Trophoblast cell (in vitro differentiated cells and primary cell): ENCODE measurements at regions not wholly inside any gene's neighbourhood (a gene's known extent, or its start where the extent isn't known, plus 50 kb on each side); places are given as distances from the start of the nearest gene placed in this dataset.

Experiments
- DNase-seq, 2 donors: peaks; one replicate each; pipeline ENCODE4 v3.0.0-alpha.2; 2016
- H2AFZ ChIP-seq: 2 replicates; pipeline ENCODE4 v1.6.1; 2013; ENCODE audit warnings: low read length, moderate library complexity, mild to moderate bottlenecking; ENCODE audit not compliant: insufficient read depth, poor library complexity
- H2AK5ac ChIP-seq: 2 replicates; pipeline ENCODE4 v1.6.1; 2013; ENCODE audit warnings: mild to moderate bottlenecking, low read length
- H2BK120ac ChIP-seq: 2 replicates; pipeline ENCODE4 v1.6.1; 2013; ENCODE audit warnings: low read length, mild to moderate bottlenecking, moderate library complexity; ENCODE audit not compliant: insufficient read depth, poor library complexity
- H2BK12ac ChIP-seq: 2 replicates; pipeline ENCODE4 v1.6.1; 2013; ENCODE audit warnings: mild to moderate bottlenecking, low read length, moderate library complexity
- H2BK5ac ChIP-seq: 2 replicates; pipeline ENCODE4 v1.6.1; 2013; ENCODE audit warnings: low read length, low read depth, moderate library complexity, mild to moderate bottlenecking; ENCODE audit not compliant: poor library complexity
- H3K14ac ChIP-seq: 2 replicates; pipeline ENCODE4 v1.6.1; 2013; ENCODE audit warnings: mild to moderate bottlenecking, low read length
- H3K18ac ChIP-seq: 2 replicates; pipeline ENCODE4 v1.6.1; 2013; ENCODE audit warnings: mild to moderate bottlenecking, low read length
- H3K23ac ChIP-seq: 2 replicates; pipeline ENCODE4 v1.6.1; 2013; ENCODE audit warnings: low read length
- H3K27ac ChIP-seq: 2 replicates; pipeline ENCODE4 v1.5.1; 2013; ENCODE audit warnings: low read depth, mild to moderate bottlenecking, inconsistent platforms, low read length, moderate library complexity
- H3K27me3 ChIP-seq: 2 replicates; pipeline ENCODE4 v1.6.1; 2013; ENCODE audit warnings: inconsistent platforms, mild to moderate bottlenecking, low read length, moderate library complexity; ENCODE audit not compliant: insufficient read depth
- H3K36me3 ChIP-seq, 2 experiments: 1 replicate in 1 of 2; 2 replicates in 1 of 2; pipeline ENCODE4 v1.6.1; 2013; ENCODE audit warnings: low read length in 2 of 2, mild to moderate bottlenecking in 2 of 2, moderate library complexity in 1 of 2; ENCODE audit not compliant: insufficient read depth in 2 of 2, control insufficient read depth in 1 of 2
- H3K4ac ChIP-seq: 2 replicates; pipeline ENCODE4 v1.6.1; 2013; ENCODE audit warnings: low read depth, mild to moderate bottlenecking, low read length, moderate library complexity
- H3K4me1 ChIP-seq, 2 experiments: 1 replicate in 1 of 2; 2 replicates in 1 of 2; pipeline ENCODE4 v1.6.1; 2013; ENCODE audit warnings: low read length in 2 of 2, mild to moderate bottlenecking in 2 of 2, moderate library complexity in 1 of 2; ENCODE audit not compliant: insufficient read depth in 2 of 2, control insufficient read depth in 1 of 2
- H3K4me2 ChIP-seq: 2 replicates; pipeline ENCODE4 v1.6.1; 2013; ENCODE audit warnings: inconsistent platforms, mild to moderate bottlenecking, low read length, moderate library complexity
- H3K4me3 ChIP-seq: 2 replicates; pipeline ENCODE4 v1.5.1; 2013; ENCODE audit warnings: mild to moderate bottlenecking, low read depth, low read length, inconsistent platforms
- H3K79me1 ChIP-seq: one replicate; pipeline ENCODE4 v1.6.1; 2013; ENCODE audit warnings: low read length
- H3K79me2 ChIP-seq: 2 replicates; pipeline ENCODE4 v1.6.1; 2013; ENCODE audit warnings: low read length, mild to moderate bottlenecking; ENCODE audit not compliant: control insufficient read depth, insufficient read depth, poor library complexity
- H3K9ac ChIP-seq: 2 replicates; pipeline ENCODE4 v1.6.1; 2013; ENCODE audit warnings: mild to moderate bottlenecking, low read length
- H3K9me3 ChIP-seq: 2 replicates; pipeline ENCODE4 v1.6.1; 2013; ENCODE audit warnings: low read depth, mild to moderate bottlenecking, control low read depth, inconsistent platforms, low read length; ENCODE audit not compliant: insufficient read depth
- H4K12ac ChIP-seq: 2 replicates; pipeline ENCODE4 v1.6.1; 2013; ENCODE audit warnings: low read depth, mild to moderate bottlenecking, low read length, moderate library complexity
- H4K8ac ChIP-seq: 2 replicates; pipeline ENCODE4 v1.6.1; 2013; ENCODE audit warnings: low read depth, mild to moderate bottlenecking, low read length, moderate library complexity
- H4K91ac ChIP-seq: one replicate; pipeline ENCODE4 v1.6.1; 2013; ENCODE audit warnings: low read depth, mild to moderate bottlenecking, low read length, moderate library complexity
- WGBS: extraction: QIAGEN DNeasy Blood & Tissue Kit; methylation state at CpG from one replicate; pipeline ENCODE4 v1.1.7; 2013; ENCODE audit warnings: missing lambda C conversion rate; ENCODE audit not compliant: insufficient read length, insufficient coverage; ENCODE audit errors: extremely low coverage; 5-methylcytosine and 5-hydroxymethylcytosine counted together

DNA sequence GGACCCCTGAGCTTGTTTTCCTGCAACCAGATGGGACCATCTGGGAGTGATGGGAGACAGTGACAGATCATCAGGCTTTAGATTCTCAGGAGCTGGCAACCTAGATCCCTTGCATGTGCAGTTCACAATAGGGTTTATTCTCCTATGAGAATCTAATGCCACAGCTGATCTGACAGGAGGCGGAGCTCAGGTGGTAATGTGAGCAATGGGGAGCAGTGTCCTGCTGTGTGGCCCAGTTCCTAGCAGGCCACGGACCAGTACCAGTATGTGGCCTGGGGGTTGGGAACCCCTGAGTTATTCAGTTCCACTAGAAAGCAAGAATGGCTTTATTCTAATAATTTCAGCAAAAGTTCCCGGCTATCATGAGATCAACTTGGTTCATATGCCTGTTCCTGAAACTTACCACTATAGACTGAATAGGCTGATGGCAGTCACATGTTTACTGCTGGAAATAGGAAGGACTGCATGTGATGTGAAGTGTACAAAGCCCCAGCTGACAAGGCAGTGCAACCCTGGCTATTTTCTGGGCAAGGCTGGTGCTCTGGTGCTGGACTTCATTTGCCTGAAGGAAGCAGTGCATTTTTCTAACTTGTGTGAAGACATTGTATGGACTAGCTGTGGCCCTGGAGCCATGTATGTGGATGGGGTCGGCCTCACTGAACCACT lies 107.2 kb downstream of the SPRY1 start:
- H4K8ac ChIP-seq = no peak overlapping the region
- H2BK120ac ChIP-seq = no peak overlapping the region
- H3K9me3 ChIP-seq = no peaks in the 10 kb centered on the region
- H3K4me3 ChIP-seq = no peak overlapping the region
- H2AK5ac ChIP-seq = no peak overlapping the region
- H3K79me1 ChIP-seq = peaks cover 8% of the 10 kb centered on the region
- H3K4me1 ChIP-seq = peaks cover 2 to 3% of the 10 kb centered on the region in 2 experiments
- H4K12ac ChIP-seq = no peak overlapping the region
- no peak overlapping the region for H3K18ac ChIP-seq
- peaks cover 2% of the 10 kb centered on the region for H3K79me2 ChIP-seq
- no peak overlapping the region for H3K23ac ChIP-seq
- no peak overlapping the region for H3K27ac ChIP-seq
- H3K9ac ChIP-seq = no peak overlapping the region
- no CpG with 5 or more reads among the region's 4 CpGs for WGBS
- H3K4ac ChIP-seq = no peak overlapping the region
- no peak overlapping the region for H3K4me2 ChIP-seq
- no peak overlapping the region for H4K91ac ChIP-seq
- H2BK5ac ChIP-seq = no peak overlapping the region
- DNase-seq = peak in 1 of 2 donors; percentile 24
- no peaks in the 10 kb centered on the region for H3K27me3 ChIP-seq
- no peak overlapping the region for H2AFZ ChIP-seq
- no peaks in the 10 kb centered on the region for H3K36me3 ChIP-seq
- H3K14ac ChIP-seq = no peak overlapping the region
- no peak overlapping the region for H2BK12ac ChIP-seq

DNA sequence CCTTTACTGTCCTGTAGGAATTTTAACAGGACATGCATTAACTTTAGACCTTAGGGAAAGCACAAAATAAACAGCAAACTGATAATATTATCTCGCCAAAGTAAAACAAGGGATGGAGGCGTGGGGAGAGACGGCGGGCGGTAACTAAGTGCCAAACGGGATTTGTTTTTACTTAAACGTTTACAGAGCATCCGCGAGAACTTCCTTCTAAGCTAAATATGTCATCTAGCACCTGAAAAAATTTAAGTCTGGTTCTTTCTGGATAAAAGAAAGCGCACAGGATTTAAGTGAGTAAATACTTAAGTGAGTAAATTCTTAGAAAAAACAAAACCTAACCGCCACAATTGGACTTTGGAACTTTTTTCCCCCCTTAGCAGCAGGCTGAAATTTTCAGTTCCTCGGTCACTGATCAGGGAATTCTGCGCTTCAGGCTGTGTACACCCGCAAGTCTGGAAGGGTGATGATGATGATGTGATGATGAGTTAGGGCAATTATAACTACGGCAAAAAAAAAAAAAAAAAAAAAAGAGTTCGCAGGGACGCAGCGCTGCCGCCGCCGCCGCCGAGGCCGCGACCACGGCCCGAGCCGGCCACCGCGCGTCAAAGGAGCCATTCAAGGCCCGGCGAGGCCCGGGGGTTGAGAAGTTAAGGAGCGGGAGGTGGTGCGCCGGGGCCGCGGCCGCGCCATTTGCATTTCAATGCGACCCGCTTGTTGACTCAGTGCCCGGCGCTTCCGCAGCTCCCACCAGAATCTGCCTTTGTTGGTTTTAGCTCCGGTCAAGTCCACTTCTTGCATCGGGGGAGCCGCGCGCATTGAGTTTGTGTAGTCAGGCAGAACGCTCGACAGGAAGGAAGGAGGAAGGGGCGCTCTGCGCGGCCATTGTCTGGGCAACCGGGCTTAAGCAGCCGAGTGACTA lies 108.8 kb downstream of the SPRY1 start:
- WGBS = no CpG with 5 or more reads among the region's 58 CpGs
- H3K27me3 ChIP-seq = no peaks in the 10 kb centered on the region
- peak overlapping the region; percentile 89 for H4K91ac ChIP-seq
- peaks cover 2% of the 10 kb centered on the region for H3K79me2 ChIP-seq
- H4K8ac ChIP-seq = peak overlapping the region; percentile 94
- no peaks in the 10 kb centered on the region for H3K36me3 ChIP-seq
- H3K4ac ChIP-seq = peak overlapping the region; percentile 64
- peak overlapping the region; percentile 71 for H2AFZ ChIP-seq
- H4K12ac ChIP-seq = peak overlapping the region; percentile 83
- H3K18ac ChIP-seq = peak overlapping the region; percentile 51
- peak overlapping the region; percentile 64 for H3K4me3 ChIP-seq
- H2BK120ac ChIP-seq = peak overlapping the region; percentile 88
- H2BK5ac ChIP-seq = peak overlapping the region; percentile 39
- H3K23ac ChIP-seq = no peak overlapping the region
- peak overlapping the region; percentile 68 for H2BK12ac ChIP-seq
- DNase-seq = peak in 1 of 2 donors; percentile 53
- H3K4me2 ChIP-seq = peak overlapping the region; percentile 72
- H3K9me3 ChIP-seq = no peaks in the 10 kb centered on the region
- no peak overlapping the region for H2AK5ac ChIP-seq
- H3K14ac ChIP-seq = peak overlapping the region; percentile 86
- peaks cover 8% of the 10 kb centered on the region for H3K79me1 ChIP-seq
- no peak overlapping the region for H3K27ac ChIP-seq
- peaks cover 2 to 3% of the 10 kb centered on the region in 2 experiments for H3K4me1 ChIP-seq
- H3K9ac ChIP-seq = no peak overlapping the region

DNA sequence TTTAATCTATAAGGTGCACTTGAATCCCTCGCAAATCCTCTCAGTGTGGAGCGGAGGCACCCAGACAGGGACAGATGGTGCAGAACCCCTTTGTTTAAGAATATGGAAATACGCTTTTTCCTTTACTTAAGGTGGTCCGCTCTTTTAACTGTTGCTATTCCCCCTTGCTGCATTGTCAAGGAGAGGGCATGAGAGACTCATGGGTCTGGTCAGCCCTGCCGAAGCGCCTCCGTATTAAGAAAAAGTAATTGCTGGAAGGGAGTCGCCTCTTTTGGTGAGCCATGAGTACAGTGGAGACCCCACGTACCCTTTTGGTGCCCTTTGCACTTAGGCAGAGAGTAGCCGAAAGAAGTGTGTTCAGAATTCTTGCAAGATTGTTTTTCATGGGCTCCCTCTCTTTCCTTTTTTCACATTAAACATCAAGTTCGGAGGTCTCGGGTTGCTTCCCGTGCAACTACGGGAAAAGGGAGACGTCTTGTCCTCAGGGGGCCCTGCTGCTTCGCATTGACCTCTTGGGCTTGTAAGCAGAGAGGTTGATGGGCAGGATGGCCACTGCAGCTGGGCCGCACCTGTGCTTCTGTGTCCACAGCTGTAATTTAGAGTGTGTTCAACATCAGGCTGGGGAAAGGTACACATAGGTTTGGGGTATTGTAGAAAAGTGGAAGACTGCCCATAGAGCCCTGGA lies 109.6 kb downstream of the SPRY1 start:
- Histone ChIP-seq H4K8ac (peak overlapping the region; percentile 94), H3K4me1 (peaks cover 2 to 3% of the 10 kb centered on the region in 2 experiments), H3K79me1 (peaks cover 8% of the 10 kb centered on the region), H2BK120ac (peak overlapping the region; percentile 88), H2AK5ac (no peak overlapping the region), H3K27me3 (no peaks in the 10 kb centered on the region), H3K9ac (no peak overlapping the region), H3K4me3 (peak overlapping the region; percentile 64), H3K18ac (peak overlapping the region; percentile 51), H4K12ac (peak overlapping the region; percentile 83), H2AFZ (peak overlapping the region; percentile 71), H2BK5ac (peak overlapping the region; percentile 39), H3K36me3 (no peaks in the 10 kb centered on the region), H3K27ac (no peak overlapping the region), H2BK12ac (peak overlapping the region; percentile 68), H3K14ac (peak overlapping the region; percentile 86), H3K23ac (no peak overlapping the region), H3K4ac (peak overlapping the region; percentile 64), H4K91ac (peak overlapping the region; percentile 89), H3K4me2 (peak overlapping the region; percentile 72), H3K9me3 (no peaks in the 10 kb centered on the region), H3K79me2 (peaks cover 2% of the 10 kb centered on the region)
- DNase-seq = no peak
- no CpG with 5 or more reads among the region's 17 CpGs for WGBS

GRCh38 chr4:123507376-123507775 lies 110.8 kb downstream of the SPRY1 start:
- Histone ChIP-seq H2AK5ac (no peak overlapping the region), H4K12ac (no peak overlapping the region), H3K79me2 (peaks cover 2% of the 10 kb centered on the region), H3K9me3 (no peaks in the 10 kb centered on the region), H2BK12ac (no peak overlapping the region), H4K91ac (no peak overlapping the region), H3K9ac (no peak overlapping the region), H3K27ac (no peak overlapping the region), H3K23ac (no peak overlapping the region), H4K8ac (no peak overlapping the region), H3K14ac (no peak overlapping the region), H2BK120ac (no peak overlapping the region), H2AFZ (no peak overlapping the region), H3K36me3 (no peaks in the 10 kb centered on the region), H3K18ac (no peak overlapping the region), H3K4me2 (no peak overlapping the region), H3K27me3 (no peaks in the 10 kb centered on the region), H3K4me1 (peaks cover 2 to 3% of the 10 kb centered on the region in 2 experiments), H3K4me3 (no peak overlapping the region), H3K4ac (no peak overlapping the region), H3K79me1 (peaks cover 8% of the 10 kb centered on the region), H2BK5ac (no peak overlapping the region)
- no peak for DNase-seq
- WGBS = no CpG with 5 or more reads among the region's 2 CpGs
